DMS53 treated with DMSO at 0.1 percent for 48 hours (cell line): ENCODE measurements at regions not wholly inside any gene's neighbourhood (a gene's known extent, or its start where the extent isn't known, plus 50 kb on each side); places are given as distances from the start of the nearest gene placed in this dataset.
"Not testable (repeated sequence)": the region's sequence is repeated elsewhere in the genome, so short reads cannot be mapped to it uniquely, and the experiment has no call there.

ENCODE experiments used
- DNase-seq: peaks from one replicate; lab custom pipeline; 2025; ENCODE audit not compliant: unreplicated experiment; lab: John Stamatoyannopoulos, UW

DNA sequence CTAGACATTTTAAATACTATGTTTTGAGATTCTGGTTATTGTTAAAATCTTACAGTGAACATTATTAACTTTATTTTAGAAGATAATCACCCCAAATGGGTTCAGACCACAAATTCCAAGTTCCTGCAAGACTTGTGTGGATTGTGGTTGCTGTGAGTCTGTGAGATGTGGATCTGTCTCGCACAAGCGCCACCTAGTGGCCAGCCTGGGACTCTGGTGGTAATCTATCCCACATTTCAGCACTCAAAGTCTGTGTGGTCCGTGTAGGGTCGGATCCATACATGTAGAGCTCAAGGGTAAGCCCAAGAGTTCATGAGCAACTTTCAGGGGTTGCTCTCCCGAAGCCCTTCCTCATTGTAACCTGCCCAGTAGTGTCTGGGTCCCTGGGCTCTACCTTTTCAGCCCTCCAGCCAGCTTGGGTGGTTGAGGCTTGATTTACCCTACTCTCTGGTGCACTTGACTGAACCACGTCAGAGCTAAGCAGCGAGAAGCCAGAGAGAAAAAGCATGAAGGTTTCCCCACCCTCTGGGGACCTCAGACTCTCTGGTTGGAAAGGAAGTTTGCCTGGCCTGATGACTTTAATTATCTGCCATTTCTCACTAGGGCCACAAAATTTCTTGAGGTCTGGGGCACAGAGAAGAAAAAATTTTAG, 129.2 kb downstream of the ARHGAP11B start:
- DNase-seq = not testable (repeated sequence)

DNA sequence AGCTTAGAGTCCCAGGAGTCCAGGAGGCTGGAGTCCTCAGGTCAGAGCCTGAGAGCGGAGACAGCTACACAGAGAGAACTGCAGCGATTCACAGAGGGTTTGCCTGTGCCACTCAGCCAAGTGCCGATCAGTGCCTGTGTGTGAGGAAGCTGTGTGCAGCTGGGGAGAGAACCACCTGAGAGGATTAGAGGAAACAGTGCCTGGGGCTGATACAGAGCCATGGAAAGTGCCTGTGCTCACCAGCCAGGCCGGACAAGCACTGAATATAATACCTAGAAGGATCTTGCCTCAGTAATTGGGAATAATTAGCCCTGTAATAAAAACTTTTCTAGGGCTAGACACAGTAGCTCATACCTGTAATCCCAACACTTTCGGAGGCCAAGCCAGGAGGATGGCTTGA, 134.7 kb downstream of the ARHGAP11B start:
- not testable (repeated sequence) for DNase-seq

DNA sequence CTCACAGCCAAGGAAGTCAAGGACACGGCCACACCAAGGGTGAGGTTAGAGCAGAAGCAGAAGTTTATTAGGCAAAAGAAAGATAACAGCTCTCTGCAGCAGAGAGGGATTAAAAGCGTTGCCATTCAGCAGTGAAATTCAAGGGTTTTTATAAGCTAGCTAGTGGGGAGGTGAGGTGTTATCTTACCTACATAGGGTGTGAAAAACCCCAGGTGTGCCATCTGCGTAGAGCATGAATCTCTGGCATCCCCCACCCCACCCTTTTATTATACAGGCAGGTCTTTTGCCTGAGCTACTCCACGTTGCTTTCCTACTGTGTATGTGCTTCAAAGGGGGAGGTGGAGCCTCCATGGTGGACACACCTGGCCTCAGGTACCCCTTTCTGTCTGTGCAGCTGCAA, 135.4 kb downstream of the ARHGAP11B start:
- not testable (repeated sequence) for DNase-seq

DNA sequence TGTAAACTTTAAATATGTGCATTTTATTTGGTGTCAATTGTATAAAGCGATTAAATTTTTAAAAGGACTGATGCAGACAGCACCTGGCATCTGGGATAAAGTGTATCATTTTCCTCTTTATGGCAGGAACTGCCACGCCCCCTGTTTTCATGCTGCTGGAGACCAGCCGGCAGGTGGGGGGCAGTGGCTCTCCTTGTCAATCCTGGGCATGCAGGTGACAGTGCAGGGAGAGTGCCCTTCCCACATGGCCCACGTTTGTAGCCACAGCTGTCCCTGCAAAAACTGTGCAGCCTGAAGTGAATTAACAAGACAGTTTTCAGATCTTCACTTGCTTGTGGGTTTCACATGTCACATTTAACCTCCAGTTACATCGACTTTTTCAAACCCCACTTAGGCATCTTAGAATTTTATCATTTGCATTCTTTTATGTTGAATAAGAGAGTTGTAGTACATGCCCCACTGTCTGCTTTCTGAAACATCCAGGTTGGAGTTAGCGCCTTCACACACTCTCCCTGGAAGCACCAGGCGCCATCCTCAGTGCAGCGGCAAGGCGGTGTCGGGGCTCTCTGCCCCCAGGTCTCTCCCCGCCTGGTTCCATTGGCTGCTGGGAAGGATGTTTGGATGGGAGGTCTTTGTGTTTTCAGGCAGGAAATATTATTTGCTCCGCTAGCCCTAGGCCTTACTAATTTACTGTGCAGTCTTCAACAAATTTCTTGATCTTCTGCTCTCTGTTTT, 134.2 kb upstream of the FAN1 start:
- DNase-seq = peak; percentile 46

DNA sequence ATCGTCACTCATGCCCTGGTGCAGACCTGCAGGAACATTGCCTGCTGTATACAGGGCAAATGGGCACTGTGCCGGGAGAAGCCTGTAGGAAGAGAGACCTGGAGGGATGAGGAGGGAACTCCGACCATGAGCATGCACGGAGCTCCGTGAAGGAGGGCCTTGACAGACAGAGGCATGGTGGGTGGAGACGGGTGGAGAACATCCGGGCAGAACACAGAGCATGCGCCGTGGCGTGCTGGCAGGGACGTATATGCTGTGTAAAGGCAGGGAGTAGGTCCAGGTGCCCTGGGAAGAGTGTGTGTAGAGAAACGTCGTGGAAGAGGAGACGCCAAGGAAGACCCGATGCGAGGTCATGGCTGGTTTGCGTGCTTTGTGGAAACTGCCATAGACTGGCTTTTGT, 133.0 kb upstream of the FAN1 start:
- DNase-seq = no peak

DNA sequence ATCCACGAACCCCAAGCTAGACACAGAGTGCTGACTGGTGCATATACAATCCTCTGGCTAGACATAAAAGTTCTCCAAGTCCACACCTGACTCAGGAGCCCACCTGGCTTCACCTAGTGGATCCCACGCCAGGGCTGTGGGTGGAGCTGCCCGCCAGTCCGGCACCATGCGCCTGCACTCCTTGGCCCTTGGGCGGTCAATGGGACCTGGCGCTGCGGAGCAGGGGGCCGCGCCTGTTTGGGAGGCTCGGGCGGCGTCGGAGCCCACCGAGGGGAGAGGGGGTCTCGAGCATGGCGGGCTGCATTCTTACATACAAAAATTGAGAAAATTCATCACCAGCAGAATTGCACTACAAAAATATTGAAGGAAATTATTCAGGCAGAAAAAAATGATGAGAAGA, 120.7 kb upstream of the FAN1 start:
- DNase-seq = no peak

DNA sequence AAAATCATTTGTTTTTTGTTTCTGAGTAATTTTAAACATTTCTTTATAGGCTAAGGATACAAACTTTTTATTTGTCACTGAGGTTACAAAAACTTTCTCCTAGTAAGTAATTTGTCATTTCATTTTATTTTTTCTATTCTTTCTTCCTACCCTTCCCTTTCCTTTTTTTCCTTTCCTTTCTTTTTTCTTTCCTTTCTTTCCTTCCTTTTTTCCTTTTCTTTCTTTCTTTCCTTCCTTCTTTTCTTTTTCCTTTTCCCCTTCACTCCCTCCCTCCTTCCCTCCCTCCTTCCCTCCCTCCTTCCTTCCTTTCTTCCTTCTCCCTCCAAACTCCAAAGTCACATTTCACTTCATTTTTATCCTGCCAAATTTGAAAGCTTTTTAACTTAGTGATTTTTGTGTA, 115.1 kb upstream of the FAN1 start:
- DNase-seq = no peak

DNA sequence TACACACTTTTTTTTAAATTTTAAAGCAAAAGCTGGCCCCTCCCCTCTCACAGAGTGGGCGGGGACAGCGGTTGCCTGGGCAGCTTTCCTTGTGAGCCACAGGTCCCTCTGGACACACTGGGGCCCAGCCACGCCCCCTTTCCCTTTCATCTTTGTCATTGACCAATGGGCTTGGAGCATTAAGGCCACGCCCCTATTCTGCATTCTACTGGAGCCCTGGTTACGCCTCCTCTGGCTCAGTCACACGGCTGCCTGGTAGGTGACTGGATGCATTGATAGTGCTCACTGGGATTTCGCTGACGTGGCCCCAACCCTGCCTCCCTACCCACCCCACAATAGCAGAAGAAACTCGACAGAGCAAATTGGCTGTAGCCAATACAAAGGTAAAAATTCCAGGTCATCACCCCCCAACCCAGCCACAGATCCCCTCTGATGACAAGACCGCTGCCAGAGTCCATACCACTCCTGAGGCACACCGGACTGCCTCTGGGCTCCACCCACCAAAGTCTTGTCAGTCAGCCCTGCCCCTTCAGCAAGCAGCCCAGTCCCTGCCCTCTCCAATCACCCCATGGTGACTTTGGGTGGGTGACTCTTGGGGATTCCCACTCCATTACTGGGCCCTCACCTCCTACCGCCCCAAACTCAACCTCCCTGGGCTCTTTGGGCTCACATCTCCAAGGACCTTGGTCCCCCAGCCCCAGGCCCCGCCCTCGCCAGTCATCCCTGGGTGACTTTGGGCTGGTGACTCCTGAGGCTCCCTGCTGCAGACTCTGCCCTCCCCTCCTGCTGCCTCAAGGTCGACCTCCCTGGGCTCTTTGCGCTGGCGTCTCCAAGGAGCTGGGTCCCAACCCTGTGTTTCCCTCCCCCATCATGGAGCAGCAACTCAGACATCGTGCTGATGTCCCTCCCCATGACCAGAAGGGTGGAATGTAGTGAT, 112.2 kb upstream of the FAN1 start:
- no peak for DNase-seq

DNA sequence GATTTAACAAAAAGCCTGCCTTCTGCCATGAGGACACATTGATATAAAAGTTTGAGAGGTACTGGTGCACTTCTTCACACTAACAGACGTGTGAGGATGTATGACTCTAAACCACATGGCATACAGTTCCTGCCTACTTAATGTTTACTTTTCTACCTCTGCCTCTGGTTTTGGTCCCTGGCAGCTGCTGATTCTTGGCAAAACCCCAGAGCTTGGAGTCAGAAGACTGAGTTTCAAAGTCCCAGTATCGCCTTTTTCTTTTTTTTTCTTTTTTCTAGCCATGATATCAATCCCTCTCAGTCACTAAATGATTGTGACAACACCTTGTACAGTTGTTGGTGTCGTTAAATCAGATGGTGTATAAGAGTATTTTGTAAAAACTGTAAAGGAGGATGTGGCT, 110.9 kb upstream of the FAN1 start:
- DNase-seq = not testable (repeated sequence)

DNA sequence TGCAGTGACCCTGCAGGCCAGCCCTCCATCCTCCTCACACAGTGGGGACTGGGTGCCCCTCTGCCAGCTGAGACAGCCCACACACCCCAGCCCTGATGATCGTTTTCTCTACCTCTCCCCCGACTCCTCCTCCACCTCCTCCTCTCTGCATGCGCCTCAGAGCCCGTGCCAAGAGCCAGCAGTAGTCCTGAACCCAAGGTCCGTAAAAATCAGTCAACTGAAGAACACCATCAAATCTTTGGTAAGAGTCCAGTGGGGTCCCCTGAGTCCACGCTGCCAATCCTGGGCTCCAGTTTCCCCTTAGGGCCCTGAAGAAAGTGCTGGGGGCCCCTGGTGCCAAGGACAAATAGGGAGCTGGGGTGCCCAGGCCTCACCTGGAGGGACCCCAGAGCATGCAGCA, 109.3 kb upstream of the FAN1 start:
- DNase-seq = no peak

DNA sequence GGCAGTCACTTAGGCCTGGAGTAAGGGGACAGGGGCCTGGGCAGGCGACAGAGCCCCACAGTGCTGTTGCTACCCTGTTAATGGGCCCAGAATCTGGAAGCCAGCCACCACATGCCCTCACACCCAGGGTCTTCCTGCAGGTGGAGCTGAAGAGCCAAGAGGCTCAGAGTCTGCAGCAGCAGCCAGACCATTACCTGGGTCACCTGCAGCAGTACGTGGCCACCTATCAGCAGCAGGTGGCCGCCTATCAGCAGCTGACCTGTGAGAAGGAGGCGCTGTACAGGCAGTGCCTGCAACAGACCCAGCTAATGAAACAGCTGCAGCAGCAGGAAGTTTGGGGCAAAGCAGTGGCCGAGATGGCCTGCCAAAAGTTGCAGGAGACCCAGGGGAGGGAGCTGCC, 104.2 kb upstream of the FAN1 start:
- not testable (repeated sequence) for DNase-seq

DNA sequence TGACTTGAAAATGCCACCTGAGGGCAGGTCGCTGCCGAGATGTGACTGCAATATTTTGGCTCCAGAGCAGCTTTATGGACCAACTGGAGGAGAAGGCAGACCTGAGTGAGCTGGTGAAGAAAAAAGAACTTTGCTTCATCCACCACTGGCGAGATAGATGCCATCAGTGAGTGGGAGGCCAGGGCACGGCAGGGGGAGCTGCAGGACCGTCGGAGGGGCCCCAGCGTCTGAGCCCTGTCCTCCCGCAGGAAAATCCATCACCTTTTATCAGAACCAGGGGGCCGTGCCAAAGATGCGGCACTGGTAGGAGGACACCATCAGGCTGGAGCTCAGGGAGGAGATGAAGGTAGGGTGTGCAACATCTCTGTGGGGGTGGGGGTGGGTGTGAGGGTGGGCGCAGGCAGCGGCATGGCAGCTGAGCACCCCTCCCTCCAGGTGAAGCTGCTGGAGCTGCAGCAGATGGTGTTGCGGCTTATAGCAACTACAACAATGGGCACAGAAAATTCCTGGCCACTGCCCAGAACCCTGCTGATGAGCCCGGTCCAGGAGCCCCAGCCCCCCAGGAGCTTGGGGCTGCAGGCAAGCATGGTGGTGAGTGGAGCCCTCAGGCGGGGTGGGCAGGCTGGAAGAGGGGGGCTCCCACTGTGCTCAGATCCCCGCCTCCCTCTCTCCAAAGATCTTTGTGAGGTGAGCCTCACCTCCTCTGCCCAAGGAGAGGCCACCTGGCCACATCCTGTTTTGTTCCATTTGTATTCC, 102.4 kb upstream of the FAN1 start:
- DNase-seq = peak; percentile 5

DNA sequence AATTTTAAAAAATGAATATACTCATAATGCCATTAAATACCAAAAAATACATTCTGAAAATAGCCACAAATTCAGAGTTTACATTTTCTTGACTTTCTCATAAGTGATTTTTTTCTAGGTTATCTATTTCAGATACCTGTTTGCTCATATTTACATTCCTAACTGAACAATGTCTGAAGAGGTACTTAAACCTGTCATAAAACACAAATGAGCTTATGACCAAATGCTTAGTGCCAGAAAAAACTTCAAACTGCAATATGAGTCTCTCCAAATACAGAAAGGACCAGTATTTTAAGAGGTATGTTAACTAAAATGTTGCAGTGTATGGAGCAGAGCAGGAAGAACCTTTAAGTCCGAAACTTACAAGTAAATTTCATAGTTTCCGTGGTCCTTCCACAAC, 101.7 kb upstream of the FAN1 start:
- DNase-seq = peak; percentile 72

DNA sequence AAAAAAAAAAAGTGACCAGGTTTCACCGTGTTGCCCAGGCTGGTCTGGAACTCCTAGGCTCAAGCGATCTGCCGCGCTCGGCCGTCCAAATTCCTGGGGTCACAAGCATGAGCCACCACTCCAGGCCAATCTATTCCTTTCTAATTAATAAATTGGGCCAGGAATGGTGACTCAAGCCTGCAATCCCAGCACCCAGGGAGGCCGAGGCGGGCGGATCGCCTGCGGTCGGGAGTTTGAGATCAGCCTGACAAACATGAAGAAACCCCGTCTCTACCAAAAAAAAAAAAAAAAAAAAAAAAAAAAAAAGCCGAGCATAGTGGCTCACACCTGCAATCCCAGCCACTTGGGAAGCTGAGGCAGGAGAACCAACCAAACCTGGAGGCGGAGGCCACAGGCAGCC, 100.0 kb upstream of the FAN1 start:
- not testable (repeated sequence) for DNase-seq

DNA sequence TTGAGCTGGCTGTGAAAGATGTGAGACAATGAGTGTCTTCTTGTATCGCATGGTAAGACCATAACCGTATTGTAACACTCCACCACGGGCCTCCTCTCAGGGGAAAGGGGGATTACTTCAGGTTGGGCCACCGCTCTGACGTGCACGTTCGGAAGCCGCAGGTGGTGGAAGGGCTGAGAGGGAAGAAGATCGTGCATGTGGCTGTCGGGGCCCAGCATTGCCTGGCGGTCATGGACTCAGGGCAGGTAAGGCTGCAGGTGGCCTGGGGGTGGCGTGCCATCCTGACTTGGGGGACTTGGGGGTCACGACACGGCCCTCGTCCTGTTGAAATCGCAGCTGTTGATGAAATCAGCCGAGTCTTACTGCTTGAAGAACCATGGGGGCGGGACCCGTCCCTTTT, 87.3 kb upstream of the FAN1 start:
- no peak for DNase-seq

DNA sequence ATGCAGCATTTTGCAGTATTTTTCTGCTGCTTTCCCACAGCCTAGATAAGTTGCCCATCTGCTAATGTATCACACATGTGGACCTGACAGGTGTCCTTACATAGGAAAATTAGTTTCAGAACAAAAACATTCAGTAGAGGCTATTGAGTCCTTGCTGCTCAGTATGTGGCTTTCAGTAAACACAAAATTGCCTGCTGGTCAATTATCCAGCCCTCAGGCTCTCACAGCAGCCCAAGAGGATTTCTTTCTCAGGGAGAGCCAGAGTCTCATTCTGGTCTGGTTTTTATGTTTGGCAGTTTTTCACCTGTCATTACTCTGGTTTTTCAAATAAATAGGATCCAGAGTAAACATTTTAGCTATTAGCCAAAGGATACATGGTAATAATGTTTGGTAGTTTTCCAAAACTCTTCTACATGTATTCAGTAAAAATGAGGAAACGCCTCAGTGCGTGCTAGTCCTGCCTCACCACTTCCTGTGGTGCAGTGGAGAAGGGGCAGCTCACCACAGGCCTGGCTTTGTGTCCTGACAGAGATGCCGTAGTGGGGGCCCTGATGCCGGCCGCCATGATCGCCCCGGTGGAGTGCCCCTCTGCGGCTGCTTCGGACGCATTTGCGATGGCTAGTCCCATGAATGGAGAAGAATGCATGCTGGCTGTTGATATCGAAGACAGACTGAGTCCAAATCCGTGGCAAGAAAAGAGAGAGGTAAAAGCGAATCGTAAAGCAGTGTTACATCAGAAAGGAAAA, 80.5 kb upstream of the FAN1 start:
- not testable (repeated sequence) for DNase-seq

DNA sequence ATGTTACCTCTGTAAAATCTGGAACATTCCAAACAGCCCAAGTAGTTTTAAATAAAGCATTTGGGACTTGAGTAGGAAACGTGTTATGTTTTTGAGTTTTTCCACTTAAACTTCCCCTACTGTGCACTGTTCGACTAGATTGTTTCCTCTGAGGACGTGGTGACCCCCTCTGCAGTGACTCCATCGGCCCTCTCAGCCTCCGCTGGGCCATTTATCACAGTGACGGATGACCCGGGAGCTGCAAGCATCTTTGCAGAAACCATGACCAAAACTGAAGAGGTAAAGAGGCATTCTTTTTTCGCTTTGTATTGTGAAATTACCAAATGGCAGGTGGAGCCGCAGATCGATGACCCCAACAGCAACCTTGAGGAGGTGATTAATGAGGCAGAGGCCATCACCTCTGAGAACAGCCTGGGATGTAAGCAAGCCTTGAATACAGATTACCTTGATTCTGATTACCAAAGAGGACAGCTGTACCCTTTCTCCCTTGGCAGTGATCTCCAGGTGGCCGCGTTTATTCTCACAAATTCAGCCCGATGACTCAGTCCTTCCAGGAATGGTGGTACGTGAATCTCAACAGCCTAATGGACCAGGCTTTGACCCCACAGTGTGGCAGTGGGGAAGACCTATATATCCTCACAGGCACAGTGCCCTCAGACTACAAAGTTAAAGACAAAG, 79.1 kb upstream of the FAN1 start:
- no peak for DNase-seq

DNA sequence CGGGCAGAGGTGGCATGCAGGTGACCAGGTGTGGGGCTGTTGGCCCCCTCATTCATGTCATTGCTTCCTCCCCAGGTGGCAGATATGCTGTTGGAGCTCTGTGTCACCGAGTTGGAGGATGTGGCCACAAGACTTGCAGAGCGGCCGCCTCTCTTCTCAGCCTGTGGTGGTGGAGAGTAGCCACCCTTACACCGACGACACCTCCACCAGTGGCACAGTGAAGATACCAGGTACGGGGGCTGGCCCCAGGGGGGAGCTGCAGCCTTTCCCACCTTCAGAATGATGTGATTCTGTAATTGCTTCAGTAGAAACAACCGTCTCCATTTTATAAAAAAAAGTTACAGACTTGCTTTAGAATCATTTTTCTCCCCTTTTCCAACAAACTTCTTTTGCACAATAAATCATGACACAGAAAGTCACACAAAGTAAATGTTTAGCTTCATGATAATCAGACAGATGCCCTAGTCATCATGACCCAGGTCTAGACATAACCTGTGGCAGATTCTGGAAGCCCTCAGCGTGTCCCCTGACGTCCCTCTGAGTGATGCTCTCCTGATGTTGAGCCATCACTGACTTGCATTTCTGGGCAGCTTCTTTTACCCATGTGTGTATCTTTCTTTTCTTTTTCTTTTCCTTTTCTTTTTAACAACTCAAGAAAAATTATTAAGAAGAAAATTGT, 76.0 kb upstream of the FAN1 start:
- DNase-seq = no peak

DNA sequence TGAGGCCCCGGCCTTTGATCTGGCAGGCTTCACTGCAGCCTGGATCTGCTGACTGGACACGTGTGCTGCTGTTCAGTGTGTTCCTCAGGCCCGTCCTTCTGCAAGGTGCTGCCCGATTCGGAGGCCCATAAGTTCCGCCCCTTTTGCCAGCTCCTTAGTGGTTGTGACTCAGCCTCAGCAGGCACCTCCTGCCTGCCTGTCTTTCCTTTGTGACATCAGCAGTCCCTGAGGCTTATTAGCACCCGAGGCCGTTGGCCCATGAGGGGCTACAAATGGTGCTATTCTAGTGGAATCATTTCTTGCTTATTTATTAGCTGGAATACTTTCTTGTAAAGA, 75.4 kb upstream of the FAN1 start:
- not testable (repeated sequence) for DNase-seq
